GM19238 (cell line): ENCODE measurements at regions not wholly inside any gene's neighbourhood (a gene's known extent, or its start where the extent isn't known, plus 50 kb on each side); places are given as distances from the start of the nearest gene placed in this dataset.

ENCODE experiments used
- DNase-seq: peaks from one replicate; pipeline ENCODE4 v3.0.0; 2011; ENCODE audit warnings: low spot score; ENCODE audit not compliant: insufficient read length

DNA sequence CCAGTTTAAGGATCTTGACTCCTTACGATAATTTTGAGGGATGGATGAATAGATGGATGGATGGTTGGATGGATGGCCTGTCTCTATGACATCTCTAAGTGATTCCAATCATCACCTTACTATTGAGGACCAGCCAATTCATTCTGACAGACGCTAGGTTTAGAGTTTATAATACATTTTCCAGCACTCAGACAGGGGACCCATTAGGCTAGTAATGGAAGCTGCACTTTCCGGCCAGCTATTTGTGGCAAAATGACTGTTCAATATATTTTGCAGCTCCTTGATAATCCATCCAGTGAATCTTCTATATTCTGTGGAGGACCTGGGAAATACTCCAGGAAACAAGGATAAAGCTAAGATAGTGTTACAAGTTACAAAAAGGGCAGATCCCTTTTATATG is 262.9 kb downstream of the TDRD15 start:
- DNase-seq = no peak

GRCh38 chr2:21392649-21393048 is 268.9 kb downstream of the TDRD15 start:
- DNase-seq = no peak

- no peak for DNase-seq
These were observed 269.4 kb downstream of the TDRD15 start for GRCh38 chr2:21393173-21393572.

- no peak for DNase-seq
These were observed 271.6 kb downstream of the TDRD15 start for GRCh38 chr2:21395366-21395765.

- DNase-seq = no peak
These were observed 272.5 kb downstream of the TDRD15 start for GRCh38 chr2:21396252-21396651.

- no peak for DNase-seq
These were observed 277.4 kb downstream of the TDRD15 start for GRCh38 chr2:21401022-21401698.

DNA sequence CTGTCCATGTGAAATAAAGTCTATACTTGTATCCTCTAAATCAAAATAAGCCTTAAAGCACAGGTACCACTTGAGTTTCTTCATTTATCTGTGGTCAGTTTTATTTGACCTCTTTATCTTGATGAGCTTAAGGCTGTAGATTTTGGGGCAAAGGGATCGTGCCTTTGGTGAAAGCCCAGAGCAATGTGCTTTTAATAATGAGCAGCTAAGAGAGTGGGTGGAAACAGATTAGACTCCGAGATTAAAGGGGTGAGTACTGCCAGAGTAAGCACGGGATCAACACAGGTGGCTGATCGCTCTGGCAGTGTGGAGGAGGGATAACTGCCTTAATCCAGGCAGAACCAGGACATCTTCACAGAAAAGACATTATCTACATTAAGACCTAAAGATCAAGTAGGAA is 280.4 kb downstream of the TDRD15 start:
- DNase-seq = no peak

- DNase-seq = no peak
These were observed 281.3 kb downstream of the TDRD15 start for GRCh38 chr2:21404827-21405625.

- DNase-seq = no peak
These were observed 282.6 kb downstream of the TDRD15 start for GRCh38 chr2:21406386-21406785.

GRCh38 chr2:21406911-21407310 is 283.1 kb downstream of the TDRD15 start:
- DNase-seq = no peak

DNA sequence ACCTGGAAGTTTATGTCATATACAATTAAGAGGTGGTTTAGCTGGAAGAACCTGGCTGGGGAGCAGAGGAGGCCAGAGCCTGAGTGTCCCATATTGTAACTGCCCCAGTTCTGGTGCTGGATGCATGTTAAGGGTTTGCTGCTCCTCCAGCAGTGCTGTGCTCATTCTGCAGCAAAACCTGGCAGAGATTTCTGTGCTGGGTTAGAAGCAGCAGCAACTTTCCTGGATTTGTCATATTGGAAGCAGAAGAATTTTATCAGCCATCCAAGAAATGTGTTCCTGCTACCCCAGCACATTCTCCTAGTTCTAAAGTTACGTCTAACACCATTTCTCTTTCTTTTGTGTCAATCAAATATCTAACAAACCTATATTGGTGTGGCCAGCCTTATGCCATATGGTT is 284.1 kb downstream of the TDRD15 start:
- no peak for DNase-seq

- no peak for DNase-seq
These were observed 288.0 kb downstream of the TDRD15 start for GRCh38 chr2:21411741-21412140.

- no peak for DNase-seq
These were observed 289.2 kb downstream of the TDRD15 start for GRCh38 chr2:21412944-21413443.

DNA sequence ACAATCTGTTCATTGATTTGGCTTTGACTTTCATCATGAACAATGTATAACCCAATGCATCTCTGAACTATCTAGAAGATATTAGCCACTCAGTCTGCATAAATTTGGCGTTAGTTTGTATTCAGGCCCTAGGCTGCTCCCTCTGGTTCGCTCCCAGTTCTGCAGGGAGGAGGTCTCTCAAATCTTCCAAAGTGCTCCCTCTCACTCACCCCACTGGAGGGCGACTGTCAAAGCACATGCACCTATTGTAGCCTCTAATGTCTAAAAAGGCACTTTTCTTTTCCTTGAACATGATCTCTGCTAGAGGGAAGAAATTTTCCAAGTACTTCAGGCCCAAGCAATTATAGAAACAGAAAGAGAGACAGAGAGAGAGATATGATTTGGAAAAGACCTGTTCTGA is 291.5 kb downstream of the TDRD15 start:
- no peak for DNase-seq

DNA sequence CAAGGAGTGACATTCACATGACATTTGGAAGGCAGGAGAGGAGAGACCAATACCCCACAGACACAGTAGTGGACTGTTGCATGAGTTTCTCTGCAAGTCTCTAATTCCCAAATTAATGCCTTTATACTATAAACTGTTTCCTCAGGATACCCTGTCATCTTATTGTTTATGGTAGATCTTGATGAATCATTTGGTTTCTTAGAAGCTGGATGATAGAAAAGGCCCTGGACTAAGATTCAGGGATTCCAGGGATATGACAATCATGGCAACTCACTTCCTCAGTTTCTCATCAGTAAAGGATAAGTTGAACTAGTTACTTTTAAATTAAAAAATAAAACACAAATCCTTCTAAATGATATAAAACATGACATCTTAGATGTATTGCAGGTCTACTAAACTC is 292.5 kb downstream of the TDRD15 start:
- no peak for DNase-seq

- no peak for DNase-seq
These were observed 294.7 kb downstream of the TDRD15 start for GRCh38 chr2:21418456-21418855.

DNA sequence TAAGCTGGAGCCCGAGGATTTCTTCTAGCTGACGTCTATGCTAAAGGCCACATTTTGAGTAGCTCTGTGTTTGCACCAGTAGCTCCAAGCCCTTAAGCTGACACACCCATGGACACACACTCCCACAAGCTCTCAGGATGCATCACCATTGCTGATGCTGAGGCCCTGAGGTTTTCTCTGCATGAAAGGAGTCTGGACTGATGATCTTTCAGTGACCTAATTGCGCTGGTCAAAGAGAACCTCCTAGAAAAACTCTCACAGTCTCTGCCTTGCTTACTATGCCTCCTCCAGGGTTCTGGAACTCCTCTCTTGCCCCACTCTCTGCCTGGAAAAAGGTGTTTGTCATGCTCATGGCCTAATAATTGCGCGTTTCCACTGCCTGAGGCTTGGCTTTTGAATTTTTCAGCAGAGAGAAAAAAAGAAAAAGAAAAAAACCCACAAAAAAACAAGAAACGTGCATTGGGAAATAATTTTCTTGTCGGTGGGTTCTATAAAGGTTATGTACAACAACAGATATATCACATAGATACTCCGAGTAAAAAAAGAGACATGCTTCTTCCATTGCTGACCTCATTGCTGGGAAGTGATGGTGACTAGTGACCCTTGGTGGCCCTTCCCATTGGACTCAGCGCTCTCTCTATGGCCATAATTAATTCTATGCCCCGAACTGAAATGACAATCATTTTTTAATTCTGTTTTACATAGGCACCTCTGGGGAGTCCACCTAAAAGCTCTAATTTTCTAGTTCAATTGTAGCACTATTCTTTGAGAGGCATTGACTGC is 297.0 kb downstream of the TDRD15 start:
- no peak for DNase-seq

DNA sequence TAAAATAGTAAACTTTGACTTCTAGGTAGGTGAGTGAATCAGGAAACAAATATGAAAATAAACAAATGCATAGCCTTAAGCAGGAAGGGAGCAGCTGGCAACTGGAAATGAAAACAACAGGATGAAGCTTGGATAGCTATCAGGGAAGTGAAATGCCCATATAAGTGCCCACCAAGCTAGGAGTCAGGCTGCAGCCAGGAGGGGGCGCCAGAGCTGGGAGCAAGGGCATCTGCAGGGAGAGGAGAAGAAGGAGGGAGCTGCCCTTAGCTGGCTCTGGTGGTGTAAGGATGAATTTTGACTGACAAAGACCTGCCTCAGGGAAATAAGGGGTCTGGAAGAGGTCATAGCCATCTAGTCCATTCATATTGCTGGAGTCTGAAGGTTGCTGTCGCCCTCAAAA is 298.3 kb downstream of the TDRD15 start:
- DNase-seq = no peak

DNA sequence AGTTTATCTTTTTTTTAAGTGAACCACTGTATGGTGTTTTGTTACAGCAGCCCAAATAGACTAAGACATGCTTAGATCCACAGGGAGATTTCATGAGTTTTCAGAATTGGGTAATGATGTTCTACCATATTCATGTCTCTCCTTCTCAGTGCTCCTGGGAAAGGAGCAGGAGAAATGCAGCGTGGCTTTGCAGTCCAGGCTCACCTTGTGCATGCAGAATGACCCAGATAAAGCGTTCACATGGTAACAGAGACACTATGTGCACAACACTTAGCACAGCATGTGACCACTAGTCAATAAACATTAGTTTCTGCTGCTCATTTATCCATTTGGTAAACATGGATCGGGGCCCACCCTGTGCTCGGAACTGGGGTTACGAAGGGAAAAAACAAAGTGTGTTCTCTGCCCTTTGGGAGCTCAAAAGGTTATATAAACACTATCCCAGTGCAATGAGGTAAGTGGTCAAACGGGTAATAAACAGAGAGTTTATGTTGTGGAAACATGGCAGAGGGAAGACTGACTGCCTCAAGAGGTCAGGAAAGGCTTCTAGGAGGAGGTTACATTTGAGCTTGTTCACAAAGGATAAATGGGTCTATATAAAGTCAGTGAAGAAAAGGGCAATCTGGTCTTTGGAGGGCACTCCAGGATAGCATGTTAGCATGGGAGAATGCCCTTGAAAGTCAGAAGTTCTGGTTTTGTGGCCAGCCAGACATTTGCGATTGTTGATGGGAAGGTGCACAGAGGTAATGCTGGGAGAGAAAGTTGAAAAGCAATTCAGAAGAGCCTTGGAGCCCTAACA is 299.2 kb downstream of the TDRD15 start:
- no peak for DNase-seq

DNA sequence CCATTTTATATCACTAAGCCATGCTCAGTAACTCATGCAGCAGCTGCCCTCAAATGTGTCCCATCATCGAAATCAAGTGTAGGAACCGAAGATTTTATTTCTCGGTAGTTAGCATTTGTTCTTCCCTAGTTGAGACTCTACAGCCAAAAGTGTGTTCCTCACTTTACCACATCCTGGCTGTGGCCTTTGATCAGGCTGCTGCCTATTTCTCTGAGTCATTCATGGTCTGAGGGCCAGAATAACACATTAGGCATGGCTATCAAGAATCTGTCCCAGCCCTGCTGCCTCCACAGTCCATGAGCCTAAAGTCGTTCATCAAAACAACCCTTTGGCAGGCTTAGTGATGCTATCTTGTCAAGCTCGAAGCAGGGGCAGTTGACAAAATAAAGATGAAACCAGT is 300.1 kb downstream of the TDRD15 start:
- no peak for DNase-seq

- DNase-seq = no peak
These were observed 300.6 kb downstream of the TDRD15 start for GRCh38 chr2:21424375-21424774.
